A549 (cell line): ENCODE measurements at regions not wholly inside any gene's neighbourhood (a gene's known extent, or its start where the extent isn't known, plus 50 kb on each side); places are given as distances from the start of the nearest gene placed in this dataset.

Source experiments
- CTCF ChIP-seq: fragments of >200 bp; sonication (Bioruptor Twin); formaldehyde crosslinking; IDR thresholded peaks from 3 replicates; pipeline ENCODE4 v1.5.1; 2016
- EP300 ChIP-seq, 2 experiments: fragments of >200 bp; sonication (Bioruptor Twin); formaldehyde crosslinking; IDR thresholded peaks; 2 replicates in 1 of 2; 3 replicates in 1 of 2; pipeline ENCODE4 v1.6.1; 2016 to 2017
- GATA3 ChIP-seq: IDR thresholded peaks from 2 replicates; pipeline ENCODE4 v1.6.1; 2012; ENCODE audit warnings: borderline replicate concordance
- KDM1A ChIP-seq: fragments of 200-600 bp; sonication (generic); IDR thresholded peaks from 2 replicates; pipeline ENCODE4 v1.6.1; 2016; ENCODE audit warnings: low read depth, mild to moderate bottlenecking
- KDM5A ChIP-seq: fragments of 200-600 bp; sonication (generic); IDR thresholded peaks from 2 replicates; pipeline ENCODE4 v1.6.1; 2016; ENCODE audit warnings: antibody characterized with exemption, mild to moderate bottlenecking
- MAX ChIP-seq: IDR thresholded peaks from 2 replicates; pipeline ENCODE4 v1.6.1; 2012
- MAZ ChIP-seq: fragments of 150-350 bp; IDR thresholded peaks from 2 replicates; pipeline ENCODE4 v1.6.1; 2014; ENCODE audit warnings: antibody characterized with exemption, low read depth, low read length, borderline replicate concordance
- PBX3 ChIP-seq: IDR thresholded peaks from 2 replicates; pipeline ENCODE4 v1.6.1; 2012
- POLR2A ChIP-seq: IDR thresholded peaks from 2 replicates; pipeline ENCODE4 v1.6.1; 2012; ENCODE audit warnings: mild to moderate bottlenecking, low read length
- POLR2AphosphoS2 ChIP-seq: conservative IDR thresholded peaks from 2 replicates; pipeline ENCODE4 v1.6.1; 2012; ENCODE audit warnings: low read length, improper control_type of control experiment, inconsistent platforms
- RCOR1 ChIP-seq: fragments of 150-350 bp; IDR thresholded peaks from 2 replicates; pipeline ENCODE4 v1.6.1; 2014; ENCODE audit warnings: antibody characterized with exemption, low read length, low read depth
- REST ChIP-seq: fragments of 200-600 bp; sonication (generic); IDR thresholded peaks from 2 replicates; pipeline ENCODE4 v1.6.1; 2016; ENCODE audit warnings: antibody characterized with exemption, mild to moderate bottlenecking, moderate library complexity
- SREBF2 ChIP-seq: fragments of 450-650 bp; IDR thresholded peaks from 2 replicates; pipeline ENCODE4 v1.6.1; 2014; ENCODE audit warnings: mild to moderate bottlenecking, moderate library complexity
- ZNF302 ChIP-seq: fragments of 250-450 bp; sonication (Bioruptor Pico); IDR thresholded peaks from 2 replicates; pipeline ENCODE4 v1.9.0; 2021; ENCODE audit warnings: inconsistent platforms, mild to moderate bottlenecking, moderate library complexity

GRCh38 chr2:122341007-122341406 is 585.6 kb downstream of the TSN start:
- TF ChIP-seq CTCF (no peak), REST (no peak), SREBF2 (no peak), MAZ (no peak), POLR2A (no peak), EP300 (IDR thresholded peaks at IDR 0.05) (no peak), GATA3 (no peak), PBX3 (no peak), KDM5A (no peak), RCOR1 (no peak), POLR2AphosphoS2 (no peak), KDM1A (no peak), MAX (no peak), ZNF302 (CRISPR knock-in tag) (no peak)
